T-cell (primary cell): ENCODE measurements at regions not wholly inside any gene's neighbourhood (a gene's known extent, or its start where the extent isn't known, plus 50 kb on each side); places are given as distances from the start of the nearest gene placed in this dataset.

Experiments
- ATAC-seq, 4 experiments: fragments of 200-7000 bp in 3 of 4; fragments of 150-1000 bp in 1 of 4; cut with Tn5 transposase; replicated peaks in 1 of 4; 1 replicate in 3 of 4; 2 replicates in 1 of 4; pipeline ENCODE4 v1.10.0; 2021; ENCODE audit warnings: moderate library complexity in 3 of 4, mild to moderate bottlenecking in 2 of 4, moderate number of reproducible peaks in 1 of 4
- CTCF ChIA-PET, 2 donors: fragments of 300-600 bp; sonication (Branson Sonifier 250); formaldehyde crosslinking; loops; one replicate each; lab custom pipeline; 2022; ENCODE audit warnings: antibody characterized with exemption in 2 of 2; lab: Charles Lee
- POLR2A ChIA-PET, 2 donors: fragments of 300-600 bp; sonication (Branson Sonifier 250); formaldehyde crosslinking; loops; one replicate each; lab custom pipeline; 2022; ENCODE audit warnings: antibody characterized with exemption in 2 of 2; lab: Charles Lee
- DNase-seq, 35 experiments: peaks; one replicate each; pipeline versions ENCODE4 v3.0.0 to v3.0.0-alpha.2; 2013 to 2023
- H3K27ac ChIP-seq: one replicate; pipeline ENCODE4 v1.5.1; 2013; ENCODE audit warnings: low read length
- H3K27me3 ChIP-seq, 2 experiments: replicated peaks in 1 of 2; 1 replicate in 1 of 2; 2 replicates in 1 of 2; pipeline versions ENCODE4 v1.6.1 to v1.7.0; 2013; ENCODE audit warnings: low read length in 1 of 2, mixed read lengths in 1 of 2; ENCODE audit not compliant: control insufficient read depth in 2 of 2, insufficient read depth in 2 of 2; ENCODE audit errors: extremely low read depth in 1 of 2
- H3K36me3 ChIP-seq, 2 donors: 1 replicate in 1 of 2; 2 replicates in 1 of 2; pipeline versions ENCODE4 v1.6.1 to v1.7.0; 2013; ENCODE audit warnings: low read length in 1 of 2; ENCODE audit not compliant: control insufficient read depth in 2 of 2, insufficient read depth in 1 of 2; ENCODE audit errors: extremely low read depth in 1 of 2
- H3K4me1 ChIP-seq, 2 experiments: 1 replicate in 1 of 2; 2 replicates in 1 of 2; pipeline versions ENCODE4 v1.6.1 to v1.7.0; 2013; ENCODE audit warnings: low read length in 2 of 2, mixed read lengths in 1 of 2; ENCODE audit not compliant: insufficient read depth in 2 of 2, control insufficient read depth in 1 of 2; ENCODE audit errors: extremely low read depth in 1 of 2
- H3K4me3 ChIP-seq, 2 donors: 1 replicate in 1 of 2; 2 replicates in 1 of 2; pipeline versions ENCODE4 v1.5.1 to v1.7.0; 2013; ENCODE audit warnings: mild to moderate bottlenecking in 2 of 2, low read length in 1 of 2, moderate library complexity in 1 of 2; ENCODE audit not compliant: control insufficient read depth in 1 of 2; ENCODE audit errors: extremely low read depth in 1 of 2
- H3K9me3 ChIP-seq: 2 replicates; pipeline ENCODE4 v1.7.0; 2013
- H3K27ac Mint-ChIP-seq, 2 donors: one replicate each; pipeline ENCODE4 v1.8.0; 2020 to 2021; ENCODE audit warnings: mild to moderate bottlenecking in 2 of 2, mixed read lengths in 2 of 2
- H3K27me3 Mint-ChIP-seq, 2 donors: one replicate each; pipeline ENCODE4 v1.8.0; 2021 to 2022; ENCODE audit warnings: mixed read lengths in 2 of 2
- H3K36me3 Mint-ChIP-seq: one replicate; pipeline ENCODE4 v1.8.0; 2021; ENCODE audit warnings: mixed read lengths
- H3K4me1 Mint-ChIP-seq, 3 donors: one replicate each; pipeline ENCODE4 v1.8.0; 2020 to 2022; ENCODE audit warnings: mixed read lengths in 3 of 3, mild to moderate bottlenecking in 1 of 3
- H3K4me3 Mint-ChIP-seq, 3 donors: one replicate each; pipeline ENCODE4 v1.8.0; 2020 to 2022; ENCODE audit warnings: mild to moderate bottlenecking in 3 of 3, mixed read lengths in 3 of 3, moderate library complexity in 3 of 3
- H3K9me3 Mint-ChIP-seq, 3 donors: one replicate each; pipeline ENCODE4 v1.8.0; 2020 to 2022; ENCODE audit warnings: mixed read lengths in 3 of 3
- WGBS: methylation state at CpG from one replicate; pipeline ENCODE4 v1.1.5; 2013; ENCODE audit warnings: missing lambda C conversion rate; ENCODE audit not compliant: insufficient coverage; 5-methylcytosine and 5-hydroxymethylcytosine counted together

DNA sequence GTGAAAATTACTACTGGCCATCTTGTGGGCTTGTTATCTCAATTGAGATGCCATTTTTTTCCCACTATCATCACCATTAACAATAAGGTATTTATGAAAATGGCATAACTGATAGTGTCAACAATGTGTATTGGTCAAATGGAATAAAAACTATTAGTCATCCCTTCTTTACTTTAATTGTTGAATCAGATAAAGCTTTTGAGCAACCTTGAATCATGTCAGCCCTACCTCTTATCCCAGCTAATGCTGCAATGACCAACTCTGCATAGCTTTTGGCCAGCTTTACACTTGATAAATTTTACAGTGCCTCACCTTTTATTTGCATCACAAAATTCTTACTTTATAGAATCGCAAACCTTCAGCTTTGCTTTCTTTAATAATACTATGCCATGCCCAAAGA lies 784.0 kb upstream of the PRR20A start:
- Mint-ChIP-seq H3K27me3 (no peaks in the 10 kb centered on the region), H3K9me3 (peaks cover 13 to 32% (median 18%) of the 10 kb centered on the region in 3 donors), H3K27ac (no peak overlapping the region), H3K4me3 (no peak overlapping the region), H3K36me3 (no peaks in the 10 kb centered on the region), H3K4me1 (no peaks in the 10 kb centered on the region)
- Histone ChIP-seq H3K27me3 (no peaks in the 10 kb centered on the region), H3K36me3 (no peaks in the 10 kb centered on the region), H3K4me3 (no peak overlapping the region), H3K4me1 (no peaks in the 10 kb centered on the region), H3K27ac (no peak overlapping the region), H3K9me3 (no peaks in the 10 kb centered on the region)
- ATAC-seq, result no peak
- WGBS, result no CpG with 5 or more reads among the region's 1 CpG
- ChIA-PET CTCF (no interaction called here), POLR2A (no interaction called here)
- no peak for DNase-seq

GRCh38 chr13:56378566-56378965 lies 762.2 kb upstream of the PRR20A start:
- no CpG with 5 or more reads among the region's 1 CpG for WGBS
- Mint-ChIP-seq H3K27ac (no peak overlapping the region), H3K9me3 (peaks cover 13 to 15% (median 13%) of the 10 kb centered on the region in 3 donors), H3K4me3 (no peak overlapping the region), H3K4me1 (no peaks in the 10 kb centered on the region), H3K27me3 (no peaks in the 10 kb centered on the region), H3K36me3 (no peaks in the 10 kb centered on the region)
- Histone ChIP-seq H3K27me3 (no peaks in the 10 kb centered on the region), H3K36me3 (no peaks in the 10 kb centered on the region), H3K27ac (no peak overlapping the region), H3K4me3 (no peak overlapping the region), H3K9me3 (no peaks in the 10 kb centered on the region), H3K4me1 (no peaks in the 10 kb centered on the region)
- CTCF ChIA-PET, result no interaction called here
- ATAC-seq, result no peak
- POLR2A ChIA-PET, result no interaction called here
- DNase-seq, result no peak

- Histone ChIP-seq H3K36me3 (no peaks in the 10 kb centered on the region), H3K27ac (no peak overlapping the region), H3K4me1 (no peaks in the 10 kb centered on the region), H3K9me3 (no peaks in the 10 kb centered on the region), H3K4me3 (no peak overlapping the region), H3K27me3 (no peaks in the 10 kb centered on the region)
- DNase-seq (no peak), ATAC-seq (no peak)
- no peak overlapping the region for H3K27ac Mint-ChIP-seq
- H3K4me1 Mint-ChIP-seq, result no peaks in the 10 kb centered on the region
- no peak overlapping the region for H3K4me3 Mint-ChIP-seq
- no peaks in the 10 kb centered on the region for H3K27me3 Mint-ChIP-seq
- ChIA-PET CTCF (no interaction called here), POLR2A (no interaction called here)
- no peaks in the 10 kb centered on the region for H3K36me3 Mint-ChIP-seq
- WGBS, result 63% methylated on average over 1 of the region's 1 CpG
- peaks cover 4 to 30% (median 30%) of the 10 kb centered on the region in 3 donors for H3K9me3 Mint-ChIP-seq
These were observed 747.2 kb upstream of the PRR20A start for GRCh38 chr13:56393549-56393948.

DNA sequence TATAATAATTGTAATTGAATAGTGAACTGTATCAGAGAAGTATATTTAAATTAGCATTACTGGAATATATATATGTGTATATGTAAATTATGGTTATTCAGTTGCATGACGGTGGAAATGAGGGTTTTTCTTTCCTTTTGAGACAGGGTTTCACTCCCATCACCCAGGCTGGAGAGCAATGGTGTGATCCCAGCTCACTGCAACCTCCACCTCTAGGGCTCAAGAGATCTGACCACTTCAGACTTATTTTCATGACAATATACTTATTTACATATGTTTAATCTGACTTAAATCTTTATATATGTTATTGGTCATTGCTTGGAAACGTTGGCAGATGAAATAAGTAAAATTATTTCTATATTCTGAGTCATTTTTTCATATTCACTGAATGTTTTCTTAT lies 744.4 kb upstream of the PRR20A start:
- H3K36me3 Mint-ChIP-seq, result no peaks in the 10 kb centered on the region

GRCh38 chr13:56400774-56401173 lies 739.9 kb upstream of the PRR20A start:
- Histone ChIP-seq H3K4me3 (no peak overlapping the region), H3K4me1 (no peaks in the 10 kb centered on the region), H3K27me3 (no peaks in the 10 kb centered on the region), H3K36me3 (no peaks in the 10 kb centered on the region), H3K27ac (no peak overlapping the region), H3K9me3 (no peaks in the 10 kb centered on the region)
- H3K27ac Mint-ChIP-seq, result no peak overlapping the region
- H3K4me3 Mint-ChIP-seq, result no peak overlapping the region
- CTCF ChIA-PET, result no interaction called here
- DNase-seq, result no peak
- no peaks in the 10 kb centered on the region for H3K4me1 Mint-ChIP-seq
- H3K27me3 Mint-ChIP-seq, result no peaks in the 10 kb centered on the region
- POLR2A ChIA-PET, result no interaction called here
- WGBS, result 90% methylated on average over 3 of the region's 3 CpGs
- H3K36me3 Mint-ChIP-seq, result no peaks in the 10 kb centered on the region
- H3K9me3 Mint-ChIP-seq, result peaks cover 15 to 43% (median 31%) of the 10 kb centered on the region in 3 donors
- ATAC-seq, result no peak

More for the DNA sequence above, 744.4 kb upstream of the PRR20A start:
- Mint-ChIP-seq H3K27me3 (no peaks in the 10 kb centered on the region), H3K27ac (no peak overlapping the region), H3K4me1 (no peaks in the 10 kb centered on the region), H3K4me3 (no peak overlapping the region), H3K9me3 (peaks cover 6 to 30% (median 27%) of the 10 kb centered on the region in 3 donors)
- Histone ChIP-seq H3K4me1 (no peaks in the 10 kb centered on the region), H3K36me3 (no peaks in the 10 kb centered on the region), H3K4me3 (no peak overlapping the region), H3K9me3 (no peaks in the 10 kb centered on the region), H3K27me3 (no peaks in the 10 kb centered on the region), H3K27ac (no peak overlapping the region)
- DNase-seq (no peak), ATAC-seq (no peak)
- POLR2A ChIA-PET, result interaction anchor here in 1 of 2 donors (0.7 kb wide), 1 partner anchor 14 kb away, joined by 4 read pairs; no protein-coding TSS in a partner anchor
- WGBS, result no CpG with 5 or more reads among the region's 2 CpGs
- CTCF ChIA-PET, result no interaction called here

- DNase-seq (no peak), ATAC-seq (no peak)
- Histone ChIP-seq H3K4me3 (no peak overlapping the region), H3K36me3 (no peaks in the 10 kb centered on the region), H3K9me3 (peaks cover 3% of the 10 kb centered on the region), H3K27me3 (no peaks in the 10 kb centered on the region), H3K4me1 (no peaks in the 10 kb centered on the region), H3K27ac (no peak overlapping the region)
- ChIA-PET POLR2A (no interaction called here), CTCF (no interaction called here)
- H3K9me3 Mint-ChIP-seq, result peaks cover 15 to 18% (median 17%) of the 10 kb centered on the region in 3 donors
- no peaks in the 10 kb centered on the region for H3K36me3 Mint-ChIP-seq
- no peak overlapping the region for H3K27ac Mint-ChIP-seq
- H3K27me3 Mint-ChIP-seq, result no peaks in the 10 kb centered on the region
- no peak overlapping the region for H3K4me3 Mint-ChIP-seq
- no peaks in the 10 kb centered on the region for H3K4me1 Mint-ChIP-seq
These were observed 727.9 kb upstream of the PRR20A start for GRCh38 chr13:56412856-56413255.

GRCh38 chr13:56424246-56424645 lies 716.5 kb upstream of the PRR20A start:
- Mint-ChIP-seq H3K9me3 (peaks cover 0 to 15% (median 12%) of the 10 kb centered on the region in 3 donors), H3K4me3 (no peak overlapping the region), H3K27ac (no peak overlapping the region), H3K27me3 (no peaks in the 10 kb centered on the region), H3K36me3 (no peaks in the 10 kb centered on the region), H3K4me1 (no peaks in the 10 kb centered on the region)
- Histone ChIP-seq H3K27me3 (no peaks in the 10 kb centered on the region), H3K4me1 (no peaks in the 10 kb centered on the region), H3K27ac (no peak overlapping the region), H3K9me3 (no peaks in the 10 kb centered on the region), H3K4me3 (no peak overlapping the region), H3K36me3 (no peaks in the 10 kb centered on the region)
- WGBS, result 44% methylated on average over 3 of the region's 3 CpGs
- DNase-seq (no peak), ATAC-seq (no peak)
- POLR2A ChIA-PET, result interaction anchor here in 1 of 2 donors (0.6 kb wide), 1 partner anchor 97 kb away, joined by 3 read pairs; no protein-coding TSS in a partner anchor
- CTCF ChIA-PET, result no interaction called here
